Psoas muscle (tissue), 7 donors: ENCODE measurements at regions not wholly inside any gene's neighbourhood (a gene's known extent, or its start where the extent isn't known, plus 50 kb on each side); places are given as distances from the start of the nearest gene placed in this dataset.

Source experiments
- ATAC-seq, 4 donors: fragments of 200-7000 bp; cut with Tn5 transposase; one replicate each; pipeline ENCODE4 v1.9.1; 2020; ENCODE audit warnings: moderate library complexity in 3 of 4, mild to moderate bottlenecking in 2 of 4
- DNase-seq, 2 donors: peaks; one replicate each; pipeline ENCODE4 v3.0.0-alpha.2; 2020
- H3K27ac ChIP-seq: fragments of 200-600 bp; one replicate; pipeline ENCODE4 v1.8.0; 2022
- H3K27me3 ChIP-seq, 3 donors: fragments of 200-600 bp in 1 of 3; one replicate each; pipeline versions ENCODE4 v1.6.1 to v1.8.0; 2013 to 2022; ENCODE audit warnings: low read length in 2 of 3, mild to moderate bottlenecking in 2 of 3, moderate library complexity in 1 of 3; ENCODE audit not compliant: insufficient read depth in 3 of 3
- H3K36me3 ChIP-seq, 2 donors: fragments of 200-600 bp in 1 of 2; one replicate each; pipeline versions ENCODE4 v1.6.1 to v1.8.0; 2013 to 2022; ENCODE audit warnings: low read depth in 1 of 2, mild to moderate bottlenecking in 1 of 2, moderate library complexity in 1 of 2; ENCODE audit not compliant: insufficient read depth in 1 of 2
- H3K4me1 ChIP-seq: fragments of 200-600 bp; one replicate; pipeline ENCODE4 v1.8.0; 2022
- H3K4me3 ChIP-seq: fragments of 200-600 bp; one replicate; pipeline ENCODE4 v1.8.0; 2022; ENCODE audit warnings: mild to moderate bottlenecking
- H3K9me3 ChIP-seq: fragments of 200-600 bp; one replicate; pipeline ENCODE4 v1.8.0; 2022
- CTCF ChIP-seq: fragments of 200-600 bp; IDR thresholded peaks from one replicate; pipeline ENCODE4 v1.8.0; 2022; ENCODE audit warnings: antibody characterized with exemption
- WGBS, 3 donors: extraction: QIAGEN DNeasy Blood & Tissue Kit; methylation state at CpG; one replicate each; pipeline versions ENCODE4 v1.1.6 to v1.1.7; 2013; 5-methylcytosine and 5-hydroxymethylcytosine counted together
- intact Hi-C, 2 donors: fragments of 100-400 bp; cut with DNase I; formaldehyde crosslinking; loops; one replicate each; pipeline versions ENCODE4 v1.11.0 to v1.14.2; 2022
- donor health status: healthy with polysubstance abuse.
- donor health status: DM: no; HTN: no; CAD: no; lungs with moderate emphysema.
- donor health status: Bipolar disorder and iron deficiency.
- donor health status: healthy.
- donor health status: DM: yes; HTN: yes; CAD: no.
- donor health status: DM: no; HTN: no; CAD: no.
- donor health status: DM: yes; HTN: yes; CAD: no.

- H3K27ac ChIP-seq, result no peak overlapping the region
- H3K9me3 ChIP-seq, result no peaks in the 10 kb centered on the region
- DNase-seq (no peak), ATAC-seq (no peak)
- H3K4me1 ChIP-seq, result no peaks in the 10 kb centered on the region
- no peak for TF ChIP-seq CTCF
- H3K4me3 ChIP-seq, result no peak overlapping the region
- no peaks in the 10 kb centered on the region for H3K36me3 ChIP-seq
- intact Hi-C loops, result no loop called here
- WGBS, 3 donors, result 10 to 14% (median 13%) methylated on average over 7 of the region's 7 CpGs
- H3K27me3 ChIP-seq, result no peaks in the 10 kb centered on the region
Measured at GRCh38 chr18:31244771-31245394, 73.1 kb upstream of the DSG1 start.

GRCh38 chr18:31245820-31246219 is 72.1 kb upstream of the DSG1 start:
- intact Hi-C loops, result no loop called here
- Histone ChIP-seq H3K9me3 (no peaks in the 10 kb centered on the region), H3K27me3 (no peaks in the 10 kb centered on the region), H3K4me3 (no peak overlapping the region), H3K4me1 (no peaks in the 10 kb centered on the region), H3K36me3 (no peaks in the 10 kb centered on the region), H3K27ac (no peak overlapping the region)
- TF ChIP-seq CTCF, result no peak
- DNase-seq, result no peak
- WGBS, 3 donors, result 68 to 73% (median 73%) methylated on average over 3 of the region's 3 CpGs
- ATAC-seq, result no peak

- Histone ChIP-seq H3K36me3 (no peaks in the 10 kb centered on the region), H3K9me3 (no peaks in the 10 kb centered on the region), H3K4me1 (no peaks in the 10 kb centered on the region), H3K4me3 (no peak overlapping the region), H3K27ac (no peak overlapping the region), H3K27me3 (no peaks in the 10 kb centered on the region)
- intact Hi-C loops, result no loop called here
- ATAC-seq (no peak), DNase-seq (no peak)
- 57 to 72% (median 70%) methylated on average over 2 of the region's 2 CpGs for WGBS, 3 donors
- no peak for TF ChIP-seq CTCF
Measured at GRCh38 chr18:31246460-31246859, 71.5 kb upstream of the DSG1 start.

- H3K36me3 ChIP-seq, result no peaks in the 10 kb centered on the region
- no peak overlapping the region for H3K27ac ChIP-seq
- TF ChIP-seq CTCF, result no peak
- intact Hi-C loops, result no loop called here
- WGBS, 3 donors, result 62 to 70% (median 66%) methylated on average over 6 of the region's 6 CpGs
- H3K4me1 ChIP-seq, result no peaks in the 10 kb centered on the region
- no peaks in the 10 kb centered on the region for H3K27me3 ChIP-seq
- H3K4me3 ChIP-seq, result no peak overlapping the region
- DNase-seq, result no peak
- ATAC-seq, result no peak
- no peaks in the 10 kb centered on the region for H3K9me3 ChIP-seq
Measured at GRCh38 chr18:31247574-31248199, 70.3 kb upstream of the DSG1 start.
